GM13977 (cell line): ENCODE measurements at regions not wholly inside any gene's neighbourhood (a gene's known extent, or its start where the extent isn't known, plus 50 kb on each side); places are given as distances from the start of the nearest gene placed in this dataset.

Experiments used
- DNase-seq: peaks from one replicate; pipeline ENCODE4 v3.0.0; 2012; ENCODE audit warnings: low spot score
- in situ Hi-C: fragments of 300-500 bp; cut with MboI; formaldehyde crosslinking; loops from one replicate; pipeline ENCODE4 v1.12.0; 2022; ENCODE audit warnings: low sequenced_read_pairs, low pct_unique_long_range_greater_than_20kb, mixed read lengths, inconsistent platforms; ENCODE audit not compliant: unreplicated experiment
- TF ChIP-seq, protein P1 (sequence below): IDR thresholded peaks from 2 replicates; pipeline ENCODE4 v1.5.1; 2012; ENCODE audit warnings: mild to moderate bottlenecking, control low read depth; ENCODE audit not compliant: insufficient read depth; ENCODE audit errors: extremely low read depth, missing control alignments

DNA sequence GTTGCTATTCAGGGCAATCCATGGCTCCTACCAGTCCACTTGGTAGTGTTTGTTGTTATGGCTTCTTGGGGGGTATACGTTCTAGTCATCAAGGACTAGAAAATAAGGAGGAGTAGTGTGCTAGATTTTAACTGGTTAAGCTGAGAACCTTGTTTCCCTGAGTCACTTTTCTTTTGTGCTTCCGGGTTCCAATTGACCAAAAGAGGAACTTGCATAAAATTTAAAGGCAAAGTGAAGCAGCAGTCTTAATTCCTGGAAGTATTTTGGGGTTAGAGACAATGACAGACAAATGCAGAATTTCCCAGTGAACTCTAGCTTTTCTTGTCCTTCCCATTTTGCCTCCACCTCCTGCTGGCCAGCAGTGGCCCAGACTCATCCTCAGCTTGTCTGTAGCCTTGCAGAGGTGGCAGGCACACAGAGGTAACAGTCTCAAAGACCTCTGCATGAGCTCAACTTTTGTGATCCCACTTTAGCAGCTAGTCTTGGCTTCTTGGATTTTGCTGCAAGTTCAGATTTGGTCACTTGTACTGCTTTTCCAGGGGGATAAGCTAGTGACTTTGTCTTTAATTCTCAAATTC lies 1105.8 kb upstream of the NXPH2 start:
- TF ChIP-seq, protein P1, sequence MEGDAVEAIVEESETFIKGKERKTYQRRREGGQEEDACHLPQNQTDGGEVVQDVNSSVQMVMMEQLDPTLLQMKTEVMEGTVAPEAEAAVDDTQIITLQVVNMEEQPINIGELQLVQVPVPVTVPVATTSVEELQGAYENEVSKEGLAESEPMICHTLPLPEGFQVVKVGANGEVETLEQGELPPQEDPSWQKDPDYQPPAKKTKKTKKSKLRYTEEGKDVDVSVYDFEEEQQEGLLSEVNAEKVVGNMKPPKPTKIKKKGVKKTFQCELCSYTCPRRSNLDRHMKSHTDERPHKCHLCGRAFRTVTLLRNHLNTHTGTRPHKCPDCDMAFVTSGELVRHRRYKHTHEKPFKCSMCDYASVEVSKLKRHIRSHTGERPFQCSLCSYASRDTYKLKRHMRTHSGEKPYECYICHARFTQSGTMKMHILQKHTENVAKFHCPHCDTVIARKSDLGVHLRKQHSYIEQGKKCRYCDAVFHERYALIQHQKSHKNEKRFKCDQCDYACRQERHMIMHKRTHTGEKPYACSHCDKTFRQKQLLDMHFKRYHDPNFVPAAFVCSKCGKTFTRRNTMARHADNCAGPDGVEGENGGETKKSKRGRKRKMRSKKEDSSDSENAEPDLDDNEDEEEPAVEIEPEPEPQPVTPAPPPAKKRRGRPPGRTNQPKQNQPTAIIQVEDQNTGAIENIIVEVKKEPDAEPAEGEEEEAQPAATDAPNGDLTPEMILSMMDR = no peak
- in situ Hi-C loops = no loop called here
- DNase-seq = no peak

DNA sequence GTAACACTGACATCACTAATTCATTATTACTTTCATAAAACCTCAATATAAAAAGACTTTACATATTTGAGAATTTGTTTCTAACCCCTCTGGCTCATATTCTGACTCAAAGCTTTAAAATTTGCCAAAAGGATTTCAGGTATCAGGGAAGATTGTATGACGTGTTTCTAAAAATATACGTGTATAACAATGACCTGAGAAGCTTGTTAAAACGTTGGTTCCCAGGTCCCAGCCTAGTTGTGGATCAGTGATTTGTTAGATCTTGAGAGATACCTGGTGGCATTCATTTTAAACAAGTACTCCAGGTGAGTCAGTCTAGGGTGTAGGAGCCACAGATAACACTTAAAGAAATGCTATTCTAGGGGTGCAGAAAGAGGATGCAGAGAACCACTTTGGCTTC lies 1096.8 kb upstream of the NXPH2 start:
- TF ChIP-seq, protein P1 = no peak
- in situ Hi-C loops = no loop called here
- no peak for DNase-seq

DNA sequence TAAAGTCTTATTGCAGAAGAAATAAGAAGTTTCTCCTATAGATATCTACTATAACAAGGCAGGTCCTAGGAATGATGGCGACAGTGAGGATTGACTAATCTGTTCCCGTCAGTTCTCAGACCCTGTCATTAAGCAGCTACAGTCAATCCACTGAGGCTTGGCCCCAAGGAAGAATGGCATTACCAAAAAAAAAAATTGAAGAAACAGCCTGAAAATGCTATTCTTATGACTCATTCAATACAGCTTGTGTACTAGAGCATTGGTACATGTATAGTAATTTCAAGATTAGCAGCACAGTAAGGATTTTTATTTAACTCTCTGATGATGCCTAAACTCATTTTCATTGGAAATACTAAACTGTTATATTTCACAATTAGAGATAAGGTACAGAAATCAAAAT lies 1096.1 kb upstream of the NXPH2 start:
- in situ Hi-C loops = no loop called here
- DNase-seq = no peak
- TF ChIP-seq, protein P1 = no peak

DNA sequence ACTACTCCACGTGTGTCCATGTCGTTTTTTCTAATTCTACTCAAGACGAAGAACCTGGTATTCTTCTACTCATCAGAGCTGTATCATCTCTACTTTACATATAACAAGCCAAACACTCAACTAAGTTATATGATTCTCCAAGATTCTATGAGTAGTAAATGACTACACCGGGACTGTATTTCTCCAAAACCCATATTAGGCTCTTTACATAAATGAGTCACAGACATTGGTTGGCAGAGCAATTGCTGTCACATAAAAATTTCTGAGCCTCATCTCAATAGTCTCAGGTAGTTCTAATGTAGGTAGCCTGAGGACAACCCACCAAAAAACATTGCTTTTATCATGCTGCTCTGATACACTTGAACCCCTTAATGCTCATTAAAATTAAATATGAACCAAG lies 1092.3 kb upstream of the NXPH2 start:
- DNase-seq = no peak
- in situ Hi-C loops = no loop called here
- TF ChIP-seq, protein P1 = no peak

DNA sequence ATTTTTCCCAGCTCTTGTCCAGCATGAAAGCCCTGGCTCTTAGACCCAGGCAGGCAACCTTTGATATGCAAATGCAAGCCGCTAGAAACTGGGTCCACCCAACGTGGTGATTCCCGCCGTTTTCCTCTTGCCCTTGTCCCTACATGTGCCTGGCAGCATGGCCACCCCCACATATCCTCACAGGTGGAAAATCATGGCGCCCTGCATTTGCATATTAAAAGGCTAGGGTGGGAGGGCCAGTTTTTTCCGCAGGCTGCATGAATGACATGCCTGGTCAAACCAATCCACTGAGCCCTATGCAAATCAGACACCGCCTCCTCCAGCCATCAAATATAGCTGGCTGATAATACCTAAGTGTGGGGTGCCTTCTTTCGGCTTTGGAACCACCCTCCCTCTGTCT lies 1091.8 kb upstream of the NXPH2 start:
- in situ Hi-C loops = no loop called here
- DNase-seq = no peak
- TF ChIP-seq, protein P1 = no peak

DNA sequence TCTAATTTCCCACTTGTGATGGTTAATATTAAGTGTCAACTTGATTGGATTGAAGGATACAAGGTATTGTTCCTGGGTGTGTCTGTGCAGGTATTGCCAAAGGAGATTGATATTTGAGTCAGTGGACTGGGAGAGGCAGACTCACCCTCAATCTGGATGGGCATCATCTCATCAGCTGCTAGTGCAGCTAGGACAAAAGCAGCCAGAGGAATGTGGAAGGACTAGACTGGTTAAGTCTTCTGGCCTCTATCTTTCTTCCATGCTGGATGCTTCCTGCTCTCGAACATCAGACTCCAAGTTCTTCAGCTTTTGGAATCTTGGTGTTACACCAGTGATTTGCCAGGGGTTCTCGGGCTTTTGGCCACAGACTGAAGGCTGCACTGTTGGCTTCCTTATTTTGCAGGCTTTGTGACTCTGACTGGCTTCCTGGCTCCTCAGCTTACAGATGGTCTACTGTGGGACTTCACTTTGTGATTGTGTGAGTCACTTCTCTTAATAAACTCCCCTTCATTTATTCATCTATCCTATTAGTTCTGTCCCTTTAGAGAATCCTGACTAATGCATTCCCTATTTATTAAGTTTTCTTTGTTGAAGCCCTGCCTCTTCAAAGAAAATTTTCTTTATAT lies 1087.5 kb upstream of the NXPH2 start:
- TF ChIP-seq, protein P1 = no peak
- DNase-seq = no peak
- in situ Hi-C loops = no loop called here
